ENCODE measurements at regions not wholly inside any gene's neighbourhood (a gene's known extent, or its start where the extent isn't known, plus 50 kb on each side); places are given as distances from the start of the nearest gene placed in this dataset.

DNA sequence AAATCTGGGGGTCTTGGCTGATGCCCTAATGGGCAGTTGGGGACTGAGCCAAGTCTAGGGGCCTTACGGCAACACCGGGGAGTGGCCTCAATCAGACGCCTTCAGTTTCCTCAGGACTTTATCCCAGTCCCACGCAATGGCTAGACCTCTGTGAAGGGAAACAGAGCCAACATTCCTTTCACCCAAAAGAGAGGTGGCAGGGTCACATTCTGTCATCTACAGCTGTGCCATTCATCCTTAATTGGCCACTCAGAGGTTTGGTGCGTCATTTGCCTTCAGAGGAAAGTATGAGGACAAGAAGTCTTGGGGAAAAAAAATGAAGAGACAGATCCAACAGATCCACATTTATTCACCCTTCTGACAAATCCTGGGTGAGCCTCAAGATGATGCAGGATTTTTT lies 166.9 kb upstream of the AVPR1A start:
- Histone ChIP-seq H2AFZ (replicated peaks; ENCODE audit: low read length, poor library complexity) (no peak overlapping the region), H3K23ac (ENCODE audit: low read depth, low read length) (no peak overlapping the region), H2BK120ac (ENCODE audit: low read depth, low read length) (no peak overlapping the region), H2AK5ac (ENCODE audit: low read depth, low read length) (no peak overlapping the region), H3K36me3 (ENCODE audit: control insufficient read depth, insufficient read depth, low read length) (no peaks in the 10 kb centered on the region), H3K4me1 (ENCODE audit: control insufficient read depth, insufficient read depth, low read length) (no peaks in the 10 kb centered on the region), H3K79me1 (ENCODE audit: low read depth in 1 of 2, low read length in 2 of 2) (no peaks in the 10 kb centered on the region), H3K27ac (ENCODE audit: insufficient read depth, low read length) (no peak overlapping the region), H2AK9ac (replicated peaks; ENCODE audit: low read depth, low read length, poor library complexity) (no peak overlapping the region), H4K5ac (ENCODE audit: low read depth, low read length) (no peak overlapping the region), H3K18ac (ENCODE audit: low read depth, low read length) (no peak overlapping the region), H4K8ac (ENCODE audit: low read depth in 2 of 2, low read length in 2 of 2) (no peak overlapping the region), H4K20me1 (ENCODE audit: insufficient read depth, low read length) (no peaks in the 10 kb centered on the region), H3K4me2 (ENCODE audit: low read depth, low read length) (no peak overlapping the region), H2BK15ac (ENCODE audit: low read depth, low read length) (no peak overlapping the region), H3K9ac (ENCODE audit: low read depth, low read length) (no peak overlapping the region), H3K9me3 (ENCODE audit: control insufficient read depth, insufficient read depth, low read length) (no peaks in the 10 kb centered on the region), H3K27me3 (ENCODE audit: control insufficient read depth, insufficient read depth, low read length) (no peaks in the 10 kb centered on the region), H3K9me1 (ENCODE audit: insufficient read depth, low read length) (no peaks in the 10 kb centered on the region), H2BK20ac (ENCODE audit: low read depth, low read length) (no peak overlapping the region), H3K56ac (ENCODE audit: extremely low read depth, insufficient read depth, low read length) (no peak overlapping the region), H3K14ac (replicated peaks; ENCODE audit: low read depth, low read length) (no peak overlapping the region), H4K91ac (ENCODE audit: insufficient read depth, low read depth, low read length) (no peak overlapping the region), H3K4ac (ENCODE audit: low read depth, low read length) (no peak overlapping the region), H3K4me3 (ENCODE audit: insufficient read depth, low read depth, low read length) (no peak overlapping the region), H2BK5ac (ENCODE audit: low read depth, low read length, poor library complexity, severe bottlenecking) (no peak overlapping the region)
- ATAC-seq (ENCODE audit: low read depth) (no peak), DNase-seq (no peak)
- no TSS peak for BruUV-seq (replicated peaks)
- WGBS, 2 experiments (ENCODE audit: extremely low coverage in 2 of 2, insufficient read length in 1 of 2): no CpG with 5 or more reads among the region's 5 CpGs
- TF ChIP-seq RCOR1 (IDR thresholded peaks at IDR 0.05; ENCODE audit: insufficient replicate concordance, low read length) (no peak), BHLHE40 (IDR thresholded peaks at IDR 0.05; ENCODE audit: low read depth, low read length) (no peak), RFX5 (IDR thresholded peaks at IDR 0.05; ENCODE audit: low read depth, low read length) (no peak), MXI1 (IDR thresholded peaks at IDR 0.05; ENCODE audit: borderline replicate concordance, low read depth, low read length) (no peak), FOS (IDR thresholded peaks at IDR 0.05; ENCODE audit: low read depth, low read length) (no peak), MAFK (IDR thresholded peaks at IDR 0.05; ENCODE audit: low read depth, low read length) (no peak), POLR2A (IDR thresholded peaks at IDR 0.05; ENCODE audit: low read depth, low read length) (no peak), MAZ (IDR thresholded peaks at IDR 0.05; ENCODE audit: borderline replicate concordance, low read depth, low read length) (no peak), CHD1 (IDR thresholded peaks at IDR 0.05; ENCODE audit: low read depth, low read length) (no peak), RAD21 (IDR thresholded peaks at IDR 0.05; ENCODE audit: low read length) (no peak), CEBPB (IDR thresholded peaks at IDR 0.05; ENCODE audit: low read depth, low read length) (no peak), SMC3 (IDR thresholded peaks at IDR 0.05; ENCODE audit: low read depth, low read length) (no peak), NFE2L2 (IDR thresholded peaks at IDR 0.05; ENCODE audit: low read depth, low read length) (no peak)
- TF ChIP-seq, protein P1, sequence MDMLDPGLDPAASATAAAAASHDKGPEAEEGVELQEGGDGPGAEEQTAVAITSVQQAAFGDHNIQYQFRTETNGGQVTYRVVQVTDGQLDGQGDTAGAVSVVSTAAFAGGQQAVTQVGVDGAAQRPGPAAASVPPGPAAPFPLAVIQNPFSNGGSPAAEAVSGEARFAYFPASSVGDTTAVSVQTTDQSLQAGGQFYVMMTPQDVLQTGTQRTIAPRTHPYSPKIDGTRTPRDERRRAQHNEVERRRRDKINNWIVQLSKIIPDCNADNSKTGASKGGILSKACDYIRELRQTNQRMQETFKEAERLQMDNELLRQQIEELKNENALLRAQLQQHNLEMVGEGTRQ (IDR thresholded peaks at IDR 0.05; ENCODE audit: low read depth, low read length): no peak
- TF ChIP-seq, protein P2, sequence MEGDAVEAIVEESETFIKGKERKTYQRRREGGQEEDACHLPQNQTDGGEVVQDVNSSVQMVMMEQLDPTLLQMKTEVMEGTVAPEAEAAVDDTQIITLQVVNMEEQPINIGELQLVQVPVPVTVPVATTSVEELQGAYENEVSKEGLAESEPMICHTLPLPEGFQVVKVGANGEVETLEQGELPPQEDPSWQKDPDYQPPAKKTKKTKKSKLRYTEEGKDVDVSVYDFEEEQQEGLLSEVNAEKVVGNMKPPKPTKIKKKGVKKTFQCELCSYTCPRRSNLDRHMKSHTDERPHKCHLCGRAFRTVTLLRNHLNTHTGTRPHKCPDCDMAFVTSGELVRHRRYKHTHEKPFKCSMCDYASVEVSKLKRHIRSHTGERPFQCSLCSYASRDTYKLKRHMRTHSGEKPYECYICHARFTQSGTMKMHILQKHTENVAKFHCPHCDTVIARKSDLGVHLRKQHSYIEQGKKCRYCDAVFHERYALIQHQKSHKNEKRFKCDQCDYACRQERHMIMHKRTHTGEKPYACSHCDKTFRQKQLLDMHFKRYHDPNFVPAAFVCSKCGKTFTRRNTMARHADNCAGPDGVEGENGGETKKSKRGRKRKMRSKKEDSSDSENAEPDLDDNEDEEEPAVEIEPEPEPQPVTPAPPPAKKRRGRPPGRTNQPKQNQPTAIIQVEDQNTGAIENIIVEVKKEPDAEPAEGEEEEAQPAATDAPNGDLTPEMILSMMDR (conservative IDR thresholded peaks at IDR 0.05; ENCODE audit: low read depth, low read length): no peak
- TF ChIP-seq, protein P3, sequence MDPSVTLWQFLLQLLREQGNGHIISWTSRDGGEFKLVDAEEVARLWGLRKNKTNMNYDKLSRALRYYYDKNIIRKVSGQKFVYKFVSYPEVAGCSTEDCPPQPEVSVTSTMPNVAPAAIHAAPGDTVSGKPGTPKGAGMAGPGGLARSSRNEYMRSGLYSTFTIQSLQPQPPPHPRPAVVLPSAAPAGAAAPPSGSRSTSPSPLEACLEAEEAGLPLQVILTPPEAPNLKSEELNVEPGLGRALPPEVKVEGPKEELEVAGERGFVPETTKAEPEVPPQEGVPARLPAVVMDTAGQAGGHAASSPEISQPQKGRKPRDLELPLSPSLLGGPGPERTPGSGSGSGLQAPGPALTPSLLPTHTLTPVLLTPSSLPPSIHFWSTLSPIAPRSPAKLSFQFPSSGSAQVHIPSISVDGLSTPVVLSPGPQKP (IDR thresholded peaks at IDR 0.05; ENCODE audit: borderline replicate concordance, low read depth, low read length): no peak
- intact Hi-C loops (cut with micrococcal nuclease) (no loop called here), in situ Hi-C loops (cut with MboI; ENCODE audit: low sequenced_read_pairs) (no loop called here), dilution Hi-C loops (cut with HindIII; ENCODE audit: low sequenced_read_pairs, unreplicated experiment) (no loop called here)
- CTCF ChIA-PET: no interaction called here
- POLR2A ChIA-PET (ENCODE audit: unreplicated experiment): no interaction called here
